Large intestine (tissue), 3 donors: ENCODE measurements at regions not wholly inside any gene's neighbourhood (a gene's known extent, or its start where the extent isn't known, plus 50 kb on each side); places are given as distances from the start of the nearest gene placed in this dataset.
A peak's percentile ranks its signal among the peaks of the same experiment; 100 is the strongest.

Experiments
- DNase-seq, 2 donors: peaks; one replicate each; pipeline versions ENCODE4 v3.0.0 to v3.0.0-alpha.2; 2013
- H3K27ac ChIP-seq: one replicate; pipeline ENCODE4 v1.5.1; 2013; ENCODE audit warnings: low read length
- H3K27me3 ChIP-seq: 2 replicates; pipeline ENCODE4 v1.6.1; 2013; ENCODE audit warnings: low read length; ENCODE audit not compliant: control insufficient read depth, insufficient read depth
- H3K36me3 ChIP-seq: 2 replicates; pipeline ENCODE4 v1.6.1; 2013; ENCODE audit warnings: low read length; ENCODE audit not compliant: control insufficient read depth, insufficient read depth
- H3K4me1 ChIP-seq: one replicate; pipeline ENCODE4 v1.6.1; 2013; ENCODE audit warnings: low read length; ENCODE audit not compliant: control insufficient read depth, insufficient read depth
- H3K4me3 ChIP-seq: one replicate; pipeline ENCODE4 v1.5.1; 2013; ENCODE audit warnings: low read length
- H3K9me3 ChIP-seq: one replicate; pipeline ENCODE4 v1.6.1; 2013; ENCODE audit warnings: mild to moderate bottlenecking, low read depth, low read length, moderate library complexity; ENCODE audit not compliant: control insufficient read depth
- WGBS: methylation state at CpG from one replicate; pipeline ENCODE4 v1.1.5; 2013; ENCODE audit warnings: low lambda C conversion rate; ENCODE audit not compliant: insufficient coverage; 5-methylcytosine and 5-hydroxymethylcytosine counted together

DNA sequence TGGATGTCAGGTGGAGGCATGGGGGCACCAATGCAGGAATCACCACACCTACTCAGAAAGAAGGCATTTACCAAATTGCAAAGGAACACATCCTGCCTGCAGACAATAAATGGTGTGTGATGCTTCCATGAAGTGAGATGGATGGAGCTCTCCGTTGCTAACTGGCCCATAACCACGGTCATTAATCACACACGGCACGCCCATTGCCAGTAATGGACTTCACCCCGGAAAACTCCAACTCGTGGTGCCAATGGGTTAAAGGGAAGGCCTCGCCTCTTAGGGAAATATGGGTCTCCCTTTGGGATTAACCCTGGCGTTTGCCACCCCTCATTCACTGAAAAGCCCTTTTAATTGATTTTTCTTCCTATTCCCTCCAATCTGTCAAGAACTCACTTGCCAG, 443.1 kb upstream of the DAB1 start:
- Histone ChIP-seq H3K4me1 (peaks cover 26% of the 10 kb centered on the region), H3K36me3 (no peaks in the 10 kb centered on the region), H3K4me3 (no peak overlapping the region), H3K27me3 (no peaks in the 10 kb centered on the region), H3K9me3 (no peaks in the 10 kb centered on the region), H3K27ac (peak overlapping the region; percentile 50)
- DNase-seq = peak; percentile 71 to 89
- no CpG with 5 or more reads among the region's 8 CpGs for WGBS

DNA sequence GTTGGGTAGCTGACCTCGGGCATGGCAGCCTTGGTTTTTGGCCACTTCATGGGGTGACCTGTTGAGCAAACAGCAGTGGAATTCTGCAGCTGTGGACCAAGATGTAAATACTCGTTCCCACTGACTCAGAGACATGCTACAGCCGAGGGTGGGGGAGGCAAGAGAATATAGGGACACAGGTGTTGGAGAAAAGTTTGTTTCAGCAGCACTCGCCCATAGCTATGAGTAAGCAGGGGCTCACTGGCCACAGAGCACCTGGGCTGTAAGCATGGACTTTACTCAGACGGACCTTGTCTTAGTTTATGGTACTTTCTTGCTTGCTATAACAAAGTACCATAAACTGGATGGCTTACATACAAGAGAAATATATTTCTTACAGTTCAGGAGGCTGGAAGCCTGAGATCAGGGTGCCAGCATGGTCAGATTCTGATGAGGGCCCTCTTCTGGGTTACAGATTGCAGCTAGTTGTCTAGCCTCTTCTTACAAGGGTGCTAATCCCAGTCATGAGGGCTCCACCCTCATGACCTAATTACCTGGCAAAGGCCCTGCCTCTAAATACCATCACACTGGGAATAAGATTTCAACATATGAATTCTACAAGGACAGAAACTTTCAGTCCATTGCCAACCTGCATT, 437.2 kb upstream of the DAB1 start:
- Histone ChIP-seq H3K9me3 (no peaks in the 10 kb centered on the region), H3K27ac (peak overlapping the region; percentile 55), H3K4me1 (peaks cover 9% of the 10 kb centered on the region), H3K27me3 (no peaks in the 10 kb centered on the region), H3K4me3 (no peak overlapping the region), H3K36me3 (no peaks in the 10 kb centered on the region)
- WGBS = no CpG with 5 or more reads among the region's 5 CpGs
- peak; percentile 81 to 92 for DNase-seq

DNA sequence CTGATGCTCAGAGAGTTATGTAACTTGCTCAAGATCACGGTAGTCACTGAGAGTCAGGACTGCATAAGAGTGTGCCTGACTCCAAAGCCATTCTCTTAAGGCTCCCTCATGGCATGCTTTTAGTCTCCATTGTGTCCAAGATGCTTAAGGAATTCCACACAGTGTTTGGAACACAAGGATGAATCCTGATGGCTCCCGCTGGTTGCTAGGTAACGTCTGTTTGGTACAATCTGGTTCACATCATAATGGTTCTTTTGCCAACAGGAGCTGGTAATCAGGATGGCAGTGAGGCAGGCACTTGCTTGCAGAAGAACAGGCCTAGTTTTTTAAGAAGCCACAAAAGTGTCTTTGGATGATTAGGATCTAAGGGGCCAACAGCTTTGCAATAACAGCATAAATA, 436.5 kb upstream of the DAB1 start:
- DNase-seq = no peak
- Histone ChIP-seq H3K27ac (peak overlapping the region; percentile 55), H3K4me1 (peaks cover 9% of the 10 kb centered on the region), H3K36me3 (no peaks in the 10 kb centered on the region), H3K4me3 (no peak overlapping the region), H3K9me3 (no peaks in the 10 kb centered on the region), H3K27me3 (no peaks in the 10 kb centered on the region)
- WGBS = no CpG with 5 or more reads among the region's 3 CpGs

DNA sequence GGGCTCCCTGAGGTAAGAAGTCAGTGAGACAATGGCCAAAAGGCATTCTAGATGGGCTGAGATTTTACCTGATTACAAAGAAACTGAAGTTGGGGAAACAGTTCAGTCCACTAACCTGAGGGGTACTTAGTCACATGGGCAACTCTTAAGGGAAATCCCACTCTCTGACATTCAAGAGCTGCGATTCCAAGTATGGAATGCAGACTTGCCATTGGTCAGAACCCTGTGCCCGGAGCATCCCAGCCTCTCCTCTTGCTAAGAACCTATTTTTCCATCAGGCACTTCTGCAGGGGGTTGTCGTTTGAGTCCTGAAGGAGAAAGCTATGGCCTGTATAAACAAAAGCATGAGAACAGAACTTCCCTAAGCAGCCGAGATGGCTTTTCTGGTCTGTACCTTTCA, 434.9 kb upstream of the DAB1 start:
- no peaks in the 10 kb centered on the region for H3K27me3 ChIP-seq
- H3K9me3 ChIP-seq = no peaks in the 10 kb centered on the region
- H3K4me3 ChIP-seq = no peak overlapping the region
- no peak overlapping the region for H3K27ac ChIP-seq
- peaks cover 9% of the 10 kb centered on the region for H3K4me1 ChIP-seq
- H3K36me3 ChIP-seq = no peaks in the 10 kb centered on the region
- WGBS = 100% methylated on average over 1 of the region's 4 CpGs
- no peak for DNase-seq

DNA sequence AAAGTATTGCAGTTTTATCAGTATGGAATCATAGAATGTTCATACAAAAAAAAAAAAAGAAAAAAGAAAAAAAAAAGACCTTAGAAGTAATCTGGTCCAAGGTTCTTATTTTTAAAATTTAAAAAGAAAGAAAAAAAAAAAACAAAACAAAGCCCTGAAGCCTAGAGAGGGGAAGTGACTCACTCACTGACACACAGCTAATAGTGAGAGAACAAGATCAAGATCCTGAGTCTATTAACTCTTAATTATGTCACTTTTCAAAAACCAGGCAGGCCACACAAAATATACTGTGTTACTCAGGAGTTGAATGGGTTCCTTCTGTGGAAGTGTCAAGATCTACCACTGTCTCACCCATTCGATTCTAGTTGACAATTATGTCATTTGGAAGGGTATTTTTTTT, 433.9 kb upstream of the DAB1 start:
- no peak for DNase-seq
- H3K4me1 ChIP-seq = peaks cover 9% of the 10 kb centered on the region
- no CpG with 5 or more reads among the region's 1 CpG for WGBS
- no peaks in the 10 kb centered on the region for H3K9me3 ChIP-seq
- H3K36me3 ChIP-seq = no peaks in the 10 kb centered on the region
- no peak overlapping the region for H3K4me3 ChIP-seq
- no peak overlapping the region for H3K27ac ChIP-seq
- no peaks in the 10 kb centered on the region for H3K27me3 ChIP-seq

DNA sequence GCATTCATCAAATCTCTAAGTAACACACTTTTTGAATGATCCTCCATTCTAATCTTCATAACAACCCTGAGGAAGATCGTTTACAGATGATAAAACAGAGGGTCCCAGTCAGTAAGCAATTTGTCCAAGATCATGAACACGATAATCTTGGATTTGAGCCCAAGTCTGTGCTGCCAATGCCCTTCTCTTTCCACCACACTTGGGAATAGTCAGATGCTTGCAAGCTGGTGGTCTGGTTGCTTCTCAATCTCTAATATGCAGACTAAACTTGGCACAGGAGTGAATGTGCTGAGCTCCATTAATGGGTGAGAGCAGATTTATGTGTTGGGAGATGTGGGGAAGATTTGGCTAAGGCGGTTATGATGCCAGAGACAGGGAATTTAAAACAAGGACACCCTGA, 430.6 kb upstream of the DAB1 start:
- Histone ChIP-seq H3K27me3 (no peaks in the 10 kb centered on the region), H3K4me1 (peaks cover 8% of the 10 kb centered on the region), H3K9me3 (no peaks in the 10 kb centered on the region), H3K36me3 (no peaks in the 10 kb centered on the region), H3K27ac (no peak overlapping the region), H3K4me3 (no peak overlapping the region)
- no peak for DNase-seq
- no CpG with 5 or more reads among the region's 3 CpGs for WGBS

DNA sequence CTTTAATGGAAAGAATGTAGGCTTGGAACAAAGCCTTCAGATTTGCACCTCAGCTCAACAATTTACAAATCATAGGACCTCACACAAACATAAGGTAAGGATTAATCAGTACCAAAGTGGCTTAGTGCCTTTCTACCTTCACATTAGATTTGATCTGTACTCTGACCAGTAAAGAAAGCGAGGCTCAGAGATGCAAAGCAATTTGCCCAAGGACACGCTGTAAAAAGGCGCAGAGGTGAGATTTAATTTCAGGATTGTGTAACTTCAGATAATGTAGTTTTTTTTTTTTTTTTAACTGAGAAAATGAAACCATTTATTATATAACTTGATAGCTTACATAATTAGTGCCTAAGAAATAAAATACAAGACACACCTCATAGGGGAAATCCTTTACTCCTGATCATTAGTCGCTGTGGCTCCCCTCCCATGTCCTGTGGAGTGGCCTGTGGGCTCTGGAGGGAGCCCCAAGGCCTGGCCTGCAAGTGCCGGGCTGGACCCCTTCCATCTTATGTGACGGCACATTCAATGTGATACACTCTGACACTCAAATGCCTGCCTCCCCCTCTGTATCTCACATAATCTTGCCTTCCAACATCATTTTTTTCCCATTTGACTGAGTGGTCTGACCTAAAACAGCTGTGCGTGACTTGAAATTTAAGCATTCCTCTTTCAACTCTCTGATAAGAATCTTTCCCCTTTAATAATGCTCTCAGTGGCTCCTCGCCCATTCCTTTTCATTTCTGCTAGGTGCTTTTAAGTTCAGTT, 426.5 kb upstream of the DAB1 start:
- no peak overlapping the region for H3K4me3 ChIP-seq
- H3K27me3 ChIP-seq = no peaks in the 10 kb centered on the region
- no peaks in the 10 kb centered on the region for H3K36me3 ChIP-seq
- no peaks in the 10 kb centered on the region for H3K9me3 ChIP-seq
- 36% methylated on average over 2 of the region's 8 CpGs for WGBS
- peaks cover 8% of the 10 kb centered on the region for H3K4me1 ChIP-seq
- peak; percentile 27 to 65 for DNase-seq
- H3K27ac ChIP-seq = peak overlapping the region; percentile 39

DNA sequence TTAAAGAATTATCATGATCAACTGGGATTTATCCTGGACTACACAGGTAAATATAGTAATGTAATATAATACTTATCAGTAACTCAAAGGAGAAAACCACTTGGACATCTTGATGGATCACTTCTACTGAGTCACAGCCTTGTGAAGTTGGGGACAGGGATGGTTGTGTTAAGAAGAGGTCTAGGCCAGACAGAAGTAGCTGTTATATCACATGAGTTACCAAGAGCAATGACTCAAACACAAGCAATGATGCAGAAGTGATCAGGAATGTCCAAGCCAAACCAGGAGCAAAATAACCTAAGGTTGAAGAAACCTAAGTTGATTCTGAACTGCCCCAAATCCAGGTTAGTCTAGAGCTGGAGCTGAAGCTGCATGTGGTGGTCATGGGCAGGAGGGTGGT, 424.5 kb upstream of the DAB1 start:
- no peaks in the 10 kb centered on the region for H3K36me3 ChIP-seq
- no peaks in the 10 kb centered on the region for H3K9me3 ChIP-seq
- DNase-seq = no peak
- H3K27me3 ChIP-seq = no peaks in the 10 kb centered on the region
- no peak overlapping the region for H3K4me3 ChIP-seq
- no peak overlapping the region for H3K27ac ChIP-seq
- H3K4me1 ChIP-seq = peaks cover 8% of the 10 kb centered on the region

DNA sequence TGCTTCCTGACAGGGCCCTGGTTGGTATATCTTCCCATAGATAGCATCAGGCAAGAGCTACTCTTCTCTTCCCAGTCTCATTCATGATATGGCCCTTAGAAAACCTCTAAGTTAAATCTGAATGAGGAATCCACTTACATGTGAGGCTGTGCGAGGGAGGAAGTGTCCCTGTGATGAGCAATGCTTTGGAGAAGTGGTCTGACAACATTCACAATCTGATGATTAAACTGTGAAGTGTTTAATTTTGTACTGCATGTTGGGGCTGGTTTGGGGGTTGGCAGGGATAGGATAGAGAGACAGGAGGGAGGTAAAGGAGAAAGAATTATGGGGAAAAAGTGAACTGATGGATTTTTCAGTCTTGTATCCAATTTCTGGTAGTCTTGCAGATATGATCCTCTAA, 421.2 kb upstream of the DAB1 start:
- no CpG with 5 or more reads among the region's 1 CpG for WGBS
- H3K36me3 ChIP-seq = no peaks in the 10 kb centered on the region
- DNase-seq = no peak
- H3K4me3 ChIP-seq = no peak overlapping the region
- no peaks in the 10 kb centered on the region for H3K27me3 ChIP-seq
- H3K9me3 ChIP-seq = peaks cover 7% of the 10 kb centered on the region
- H3K27ac ChIP-seq = no peak overlapping the region
- peaks cover 5% of the 10 kb centered on the region for H3K4me1 ChIP-seq

DNA sequence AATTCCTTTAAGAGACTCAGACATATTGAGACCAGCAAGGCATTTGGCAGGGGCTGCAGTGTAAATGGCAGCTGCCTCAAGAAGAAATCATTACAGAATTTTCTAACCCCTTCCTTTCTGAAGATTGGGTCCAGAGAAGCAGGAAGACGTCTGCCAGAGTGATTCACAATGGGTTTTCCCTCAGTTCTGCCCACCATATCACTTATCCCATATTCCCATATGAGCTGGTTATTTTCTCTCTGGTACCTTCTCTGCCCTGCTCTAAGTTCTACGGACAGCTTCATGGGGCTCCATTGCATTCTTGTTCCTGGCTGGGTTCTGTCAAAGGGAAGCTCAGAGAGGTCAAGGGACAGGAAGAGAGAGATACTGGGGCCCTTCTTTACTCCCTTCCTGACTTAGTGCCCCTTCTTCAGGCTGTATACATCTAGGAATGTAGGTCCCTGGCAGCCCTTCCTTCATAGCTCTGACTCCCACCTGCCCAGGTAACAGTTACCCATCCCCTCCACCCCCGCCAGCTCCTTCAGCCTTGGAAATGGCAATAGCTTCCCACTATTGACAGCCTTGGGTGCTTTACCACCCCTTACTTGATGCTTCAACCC, 420.6 kb upstream of the DAB1 start:
- H3K4me1 ChIP-seq = no peaks in the 10 kb centered on the region
- no peaks in the 10 kb centered on the region for H3K36me3 ChIP-seq
- no peak overlapping the region for H3K27ac ChIP-seq
- DNase-seq = no peak
- H3K27me3 ChIP-seq = no peaks in the 10 kb centered on the region
- H3K4me3 ChIP-seq = no peak overlapping the region
- WGBS = 100% methylated on average over 1 of the region's 3 CpGs
- H3K9me3 ChIP-seq = peaks cover 7% of the 10 kb centered on the region

DNA sequence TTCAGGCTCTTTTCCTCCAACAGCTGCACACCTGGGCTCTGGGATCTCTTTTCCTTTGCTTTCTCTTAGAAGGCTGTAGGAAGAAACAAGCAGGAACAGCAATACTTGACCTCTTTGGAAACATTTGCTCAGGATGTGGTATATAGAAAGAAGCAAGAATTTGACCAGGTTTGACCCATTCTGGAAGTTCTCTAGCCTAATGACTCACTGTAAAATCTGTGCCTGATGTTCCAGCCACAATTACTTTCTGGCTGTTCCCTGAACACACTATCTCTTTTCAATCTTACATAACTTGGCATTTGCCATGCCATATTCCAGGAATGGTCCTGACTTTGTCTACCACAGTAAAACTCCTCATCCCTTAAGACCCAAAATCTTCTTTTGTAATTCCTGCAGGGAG, 419.9 kb upstream of the DAB1 start:
- H3K4me3 ChIP-seq = no peak overlapping the region
- H3K27me3 ChIP-seq = no peaks in the 10 kb centered on the region
- peaks cover 7% of the 10 kb centered on the region for H3K9me3 ChIP-seq
- H3K4me1 ChIP-seq = no peaks in the 10 kb centered on the region
- H3K36me3 ChIP-seq = no peaks in the 10 kb centered on the region
- H3K27ac ChIP-seq = no peak overlapping the region
- no peak for DNase-seq
